ENCODE measurements at regions not wholly inside any gene's neighbourhood (a gene's known extent, or its start where the extent isn't known, plus 50 kb on each side); places are given as distances from the start of the nearest gene placed in this dataset.
"Not testable (repeated sequence)": the region's sequence is repeated elsewhere in the genome, so short reads cannot be mapped to it uniquely, and the experiment has no call there.

- TF ChIP-seq CHD2 (IDR thresholded peaks at IDR 0.05; ENCODE audit: low read depth, low read length); SRF (IDR thresholded peaks at IDR 0.05; ENCODE audit: low read depth, low read length); RAD21 (CRISPR knock-in tag; IDR thresholded peaks at IDR 0.05); FOSL2 (CRISPR knock-in tag; IDR thresholded peaks at IDR 0.05); ZNF609 (CRISPR knock-in tag; IDR thresholded peaks at IDR 0.05; ENCODE audit: borderline replicate concordance): not testable (repeated sequence)
Measured at GRCh38 chr17:62231293-62231692, 149.1 kb upstream of the EFCAB3 start.

Data from HepG2 (cell line).